HG02642 (cell line): ENCODE measurements at regions not wholly inside any gene's neighbourhood (a gene's known extent, or its start where the extent isn't known, plus 50 kb on each side); places are given as distances from the start of the nearest gene placed in this dataset.
A peak's percentile ranks its signal among the peaks of the same experiment; 100 is the strongest.
"Not testable (repeated sequence)": the region's sequence is repeated elsewhere in the genome, so short reads cannot be mapped to it uniquely, and the experiment has no call there.

Source experiments
- ATAC-seq: cut with Tn5 transposase; IDR thresholded peaks from one replicate; pipeline ENCODE4 v1.9.1; 2021; ENCODE audit warnings: mild to moderate bottlenecking; ENCODE audit not compliant: unreplicated experiment, poor library complexity

DNA sequence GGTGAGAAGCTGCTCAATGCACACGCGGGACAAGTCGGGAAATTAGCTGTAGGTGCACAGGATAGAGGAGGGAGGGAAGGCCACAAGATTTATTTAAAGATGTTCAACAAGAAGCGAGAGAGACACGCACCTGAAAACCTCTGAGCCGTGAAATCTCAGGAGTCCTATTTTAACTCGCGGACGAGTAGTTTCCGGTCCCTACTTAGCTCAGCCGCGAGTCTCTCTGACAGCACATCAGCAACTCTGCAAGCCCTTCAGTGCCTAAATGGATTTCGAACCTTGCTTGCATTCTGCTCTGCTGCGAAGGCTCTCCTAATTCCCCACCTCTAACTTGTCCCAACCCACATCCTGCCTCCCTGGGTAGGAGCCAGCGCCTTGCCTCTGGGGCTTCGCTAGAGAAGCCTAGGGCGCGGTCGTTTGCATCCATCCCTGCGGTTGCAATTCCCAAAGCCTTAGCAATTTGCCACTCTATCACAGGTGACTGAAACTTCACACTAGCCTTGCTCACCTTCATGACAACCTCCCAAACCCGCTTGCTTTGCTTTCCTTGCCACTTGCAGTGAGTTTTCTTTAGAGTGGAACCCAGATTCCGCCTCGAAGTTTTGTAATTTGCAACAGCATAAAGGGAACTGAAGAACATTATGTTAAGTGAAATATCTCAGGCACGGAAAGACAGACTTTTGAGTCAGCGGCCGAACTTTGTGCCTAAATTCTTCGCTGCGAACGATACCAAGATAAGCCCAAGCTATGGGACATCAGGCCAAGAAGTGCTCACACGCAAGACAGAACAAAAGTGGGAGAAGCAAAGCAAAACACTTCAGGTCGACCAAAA is 202.8 kb downstream of the KDM5D start:
- peak; percentile 97 for ATAC-seq

GRCh38 chrY:19535697-19536096 is 208.8 kb downstream of the KDM5D start:
- ATAC-seq, result not testable (repeated sequence)

DNA sequence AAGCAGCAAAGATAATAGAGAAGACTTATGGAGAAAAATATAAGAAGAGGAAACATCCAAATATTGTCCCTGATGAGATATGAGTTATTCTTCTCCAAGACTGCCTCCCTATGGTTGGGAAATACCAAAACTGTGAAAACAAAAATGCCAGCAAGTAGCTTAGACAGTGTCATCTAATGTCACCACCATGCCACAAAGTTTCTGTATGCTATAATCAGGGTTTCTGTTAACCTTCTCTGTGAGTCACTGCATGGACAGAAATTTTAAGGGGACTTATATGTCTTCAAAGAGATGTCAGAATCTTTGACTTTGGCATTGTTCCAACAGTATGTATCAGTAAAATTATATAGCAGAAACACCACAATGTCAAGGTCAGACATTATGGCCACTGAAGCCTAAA is 222.6 kb downstream of the KDM5D start:
- no peak for ATAC-seq

GRCh38 chrY:19503092-19503449 is 241.5 kb downstream of the KDM5D start:
- no peak for ATAC-seq

GRCh38 chrY:19502169-19503091 is 242.1 kb downstream of the KDM5D start:
- no peak for ATAC-seq

- no peak for ATAC-seq
Measured at GRCh38 chrY:19498556-19498955, 246.0 kb downstream of the KDM5D start.

DNA sequence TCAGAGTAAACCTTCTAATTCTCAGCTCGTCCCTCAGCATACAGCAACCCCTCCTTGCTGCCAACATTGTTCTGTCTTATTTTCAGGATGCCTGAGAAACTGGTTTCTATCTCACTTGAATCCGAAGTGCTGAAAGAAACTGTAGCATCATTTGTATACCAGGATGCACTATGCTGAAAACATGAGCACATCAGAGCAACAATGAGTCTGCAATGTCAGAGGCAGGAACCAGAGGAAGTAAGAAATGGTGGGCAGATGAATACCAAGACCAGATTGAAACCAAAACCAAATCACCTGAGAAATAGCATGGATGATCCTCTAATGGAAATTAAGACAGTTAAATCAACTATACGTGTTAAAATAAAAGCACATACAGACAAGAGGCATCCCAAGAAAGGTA is 257.0 kb downstream of the KDM5D start:
- no peak for ATAC-seq

DNA sequence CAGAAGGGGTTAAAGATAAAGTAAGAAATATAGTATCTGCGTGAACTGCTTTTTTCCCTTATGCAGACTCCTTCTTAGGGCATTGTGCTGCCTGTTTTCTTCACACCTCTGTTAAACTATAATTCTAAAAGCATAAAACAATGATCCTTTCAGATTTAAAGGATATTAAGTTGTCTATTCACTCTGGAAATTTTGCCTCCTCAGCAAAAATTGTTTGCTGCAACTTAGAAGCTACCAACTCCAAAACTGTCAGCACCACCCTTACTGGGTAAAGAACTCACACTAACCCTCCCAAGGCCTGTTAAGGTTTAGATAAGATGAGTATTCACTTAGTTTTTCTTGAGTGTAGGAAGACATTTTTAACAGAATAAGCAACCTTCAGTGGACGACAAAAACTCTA is 259.5 kb downstream of the KDM5D start:
- no peak for ATAC-seq

GRCh38 chrY:19479141-19479540 is 265.4 kb downstream of the KDM5D start:
- ATAC-seq, result no peak

GRCh38 chrY:19477959-19478358 is 266.6 kb downstream of the KDM5D start:
- ATAC-seq, result no peak

DNA sequence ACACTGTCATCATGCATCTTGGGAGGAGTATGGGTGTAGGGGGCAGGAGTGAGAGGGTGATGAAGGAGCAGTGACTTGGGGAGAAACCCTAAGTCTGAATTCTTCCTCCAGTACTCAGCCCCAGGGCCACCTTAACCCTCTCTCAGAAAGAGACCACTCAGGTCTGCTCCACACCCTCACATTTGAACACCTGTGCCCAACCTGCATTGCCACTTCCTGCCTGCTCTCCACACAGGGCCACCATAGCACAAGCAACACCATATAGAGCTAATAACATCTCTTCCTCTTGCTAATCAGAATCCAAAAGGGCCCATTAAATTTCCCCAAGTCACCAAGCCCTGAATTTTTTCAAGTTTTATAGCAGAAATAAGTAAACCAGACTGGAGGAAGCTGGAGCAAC is 278.7 kb downstream of the KDM5D start:
- ATAC-seq, result no peak

DNA sequence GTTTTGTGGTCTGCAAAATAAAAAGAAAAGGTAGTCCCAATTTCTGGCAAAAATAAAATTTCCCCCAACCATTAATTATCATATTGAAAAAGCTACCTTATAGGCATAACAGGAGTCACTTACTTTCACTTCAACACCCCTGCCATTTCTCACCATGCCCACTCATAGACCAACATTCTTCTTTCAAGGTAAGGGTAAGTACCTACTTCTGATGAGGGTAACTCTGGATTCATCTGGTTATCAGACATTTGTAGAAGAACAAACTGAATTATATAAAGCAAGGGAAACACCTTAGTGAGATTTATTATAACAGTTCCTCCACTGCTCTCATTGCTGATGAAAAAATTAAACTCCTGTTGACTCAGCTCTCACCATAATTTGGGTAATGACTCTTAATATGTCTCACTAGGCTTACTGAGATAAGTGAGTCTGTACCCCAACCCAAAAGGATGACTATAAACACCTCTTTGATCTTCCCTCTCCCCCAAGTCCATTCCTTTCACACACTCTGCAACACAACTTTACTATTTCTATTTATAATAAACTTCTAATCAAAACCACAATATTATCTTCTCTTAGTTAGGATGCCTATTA is 287.6 kb downstream of the KDM5D start:
- ATAC-seq, result no peak

DNA sequence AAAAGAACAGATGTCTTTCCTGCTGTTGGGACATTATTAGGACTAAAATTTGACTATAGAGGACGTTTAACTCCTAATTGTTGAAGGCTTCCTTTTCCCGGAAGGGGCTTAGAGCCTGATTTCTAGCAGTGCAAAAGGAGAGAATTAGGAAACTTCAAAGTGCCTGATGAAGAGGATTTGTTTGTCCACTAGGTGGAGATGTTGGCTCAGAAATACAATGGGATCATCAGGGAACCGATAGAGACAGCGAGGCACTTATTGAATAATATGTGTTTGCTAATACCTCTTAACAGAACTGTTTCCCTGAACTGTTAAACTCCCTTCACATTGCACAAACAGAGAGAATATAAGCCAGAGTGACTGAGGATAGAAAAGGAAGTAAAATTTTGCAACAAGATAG is 311.5 kb downstream of the KDM5D start:
- peak; percentile 73 for ATAC-seq

GRCh38 chrY:19427736-19428518 is 316.6 kb downstream of the KDM5D start:
- no peak for ATAC-seq

DNA sequence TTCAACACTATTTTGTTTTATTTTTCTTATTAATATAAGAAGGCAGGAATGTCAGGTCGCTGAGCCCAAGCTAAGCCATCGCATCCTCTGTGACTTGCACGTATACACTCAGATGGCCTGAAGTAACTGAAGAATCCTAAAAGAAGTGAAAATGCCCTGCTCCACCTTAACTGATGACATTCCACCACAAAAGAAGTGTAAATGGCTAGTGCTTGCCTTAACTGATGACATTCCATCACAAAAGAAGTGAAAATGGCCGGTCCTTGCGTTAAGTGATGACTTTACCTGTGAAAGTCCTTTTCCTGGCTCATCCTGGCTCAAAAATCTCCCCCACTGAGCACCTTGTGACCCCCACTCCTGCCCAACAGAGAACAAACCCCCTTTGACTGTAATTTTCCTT is 317.3 kb downstream of the KDM5D start:
- ATAC-seq, result not testable (repeated sequence)

- ATAC-seq, result no peak
Measured at GRCh38 chrY:19410980-19411766, 333.4 kb downstream of the KDM5D start.

DNA sequence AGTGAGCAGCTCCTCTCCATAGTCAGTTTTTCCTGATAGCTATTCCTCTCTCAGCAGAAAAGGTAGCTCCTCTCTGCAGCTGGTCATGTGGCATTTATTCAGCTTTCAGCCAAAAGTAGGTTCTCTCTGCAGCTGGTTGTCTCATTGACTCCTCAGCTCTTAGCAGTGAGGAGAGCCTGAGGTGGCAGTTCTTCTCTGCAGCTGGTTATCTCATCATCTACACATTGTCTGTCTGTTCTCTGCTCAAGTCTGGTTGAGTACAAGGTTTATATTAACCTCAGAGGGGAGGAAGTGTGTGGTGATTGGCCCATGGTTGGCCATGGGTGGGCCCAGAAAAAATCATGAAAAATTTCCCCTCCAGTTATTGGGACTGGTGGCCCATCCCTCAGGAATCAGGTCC is 338.3 kb downstream of the KDM5D start:
- no peak for ATAC-seq

GRCh38 chrY:19405598-19405997 is 338.9 kb downstream of the KDM5D start:
- no peak for ATAC-seq

- no peak for ATAC-seq
Measured at GRCh38 chrY:19392876-19393275, 351.6 kb downstream of the KDM5D start.

GRCh38 chrY:19391922-19392321 is 352.6 kb downstream of the KDM5D start:
- no peak for ATAC-seq
